ENCODE measurements at regions not wholly inside any gene's neighbourhood (a gene's known extent, or its start where the extent isn't known, plus 50 kb on each side); places are given as distances from the start of the nearest gene placed in this dataset.

DNA sequence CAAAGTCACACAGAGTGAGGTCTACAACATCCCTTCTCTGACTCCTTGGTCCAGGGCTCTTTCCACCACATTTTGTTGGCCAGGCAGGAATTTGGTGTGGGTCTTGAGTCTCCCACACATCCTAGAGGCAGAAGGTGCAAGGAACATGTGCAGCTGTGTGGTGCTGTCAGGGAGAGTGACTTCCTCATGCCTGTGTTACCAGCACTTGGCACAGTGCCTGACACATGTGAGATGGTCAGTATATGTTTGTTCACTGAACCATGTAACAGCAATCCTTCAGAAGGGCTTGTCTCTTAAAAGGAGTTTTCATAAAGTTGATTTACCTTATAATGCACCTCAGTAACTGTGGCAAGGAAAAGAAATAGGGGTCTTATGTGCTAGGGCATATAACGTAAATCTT lies 168.5 kb downstream of the CDC5L start:
- intact Hi-C loops (cut with micrococcal nuclease), result no loop called here
- DNase-seq, result no peak
- peak; percentile 25 for ATAC-seq

- ATAC-seq (no peak), DNase-seq (no peak)
- intact Hi-C loops (cut with micrococcal nuclease), result no loop called here
Measured at GRCh38 chr6:44558024-44558831, 170.7 kb downstream of the CDC5L start.

GRCh38 chr6:44558832-44559251 lies 171.3 kb downstream of the CDC5L start:
- intact Hi-C loops (cut with micrococcal nuclease), result no loop called here
- DNase-seq (no peak), ATAC-seq (peak; percentile 16)

DNA sequence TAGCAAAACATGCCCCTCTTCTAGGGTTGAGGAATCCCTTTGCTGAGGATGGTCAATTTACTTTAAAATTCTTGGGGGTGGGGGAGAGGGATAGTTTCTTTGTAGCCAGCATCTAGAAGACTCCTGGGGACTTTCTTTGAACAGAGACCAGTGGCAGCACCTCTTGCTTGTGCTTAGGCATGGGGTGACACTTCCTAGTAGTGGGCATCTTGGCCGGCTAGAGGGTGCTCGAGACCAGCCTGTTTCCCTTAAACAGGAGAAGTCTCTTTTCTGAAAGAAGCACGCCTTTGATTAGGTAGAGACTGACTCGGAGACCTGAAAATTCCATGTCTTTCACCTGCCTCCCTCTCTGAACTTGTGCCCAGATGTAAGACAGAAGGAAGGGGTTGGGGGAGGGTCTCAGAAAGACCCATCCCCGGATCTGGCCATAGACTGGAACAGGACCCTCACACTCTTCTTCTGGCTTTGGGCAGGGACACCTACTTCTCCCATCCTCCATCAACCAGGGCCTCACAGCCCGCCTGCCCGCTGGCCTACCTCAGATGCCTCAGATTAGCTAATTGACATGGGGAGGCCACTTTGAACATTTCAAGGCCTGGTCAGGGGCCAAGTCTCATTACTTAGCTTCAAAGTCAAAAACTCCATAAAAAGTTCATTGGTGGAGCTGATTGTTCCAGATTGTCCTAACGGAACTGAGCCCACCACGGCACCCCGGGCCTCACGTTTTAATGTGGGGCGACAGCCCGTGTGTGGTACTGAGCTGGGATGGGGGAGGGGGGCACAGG lies 172.2 kb downstream of the CDC5L start:
- DNase-seq (no peak), ATAC-seq (no peak)
- intact Hi-C loops (cut with micrococcal nuclease), result no loop called here

DNA sequence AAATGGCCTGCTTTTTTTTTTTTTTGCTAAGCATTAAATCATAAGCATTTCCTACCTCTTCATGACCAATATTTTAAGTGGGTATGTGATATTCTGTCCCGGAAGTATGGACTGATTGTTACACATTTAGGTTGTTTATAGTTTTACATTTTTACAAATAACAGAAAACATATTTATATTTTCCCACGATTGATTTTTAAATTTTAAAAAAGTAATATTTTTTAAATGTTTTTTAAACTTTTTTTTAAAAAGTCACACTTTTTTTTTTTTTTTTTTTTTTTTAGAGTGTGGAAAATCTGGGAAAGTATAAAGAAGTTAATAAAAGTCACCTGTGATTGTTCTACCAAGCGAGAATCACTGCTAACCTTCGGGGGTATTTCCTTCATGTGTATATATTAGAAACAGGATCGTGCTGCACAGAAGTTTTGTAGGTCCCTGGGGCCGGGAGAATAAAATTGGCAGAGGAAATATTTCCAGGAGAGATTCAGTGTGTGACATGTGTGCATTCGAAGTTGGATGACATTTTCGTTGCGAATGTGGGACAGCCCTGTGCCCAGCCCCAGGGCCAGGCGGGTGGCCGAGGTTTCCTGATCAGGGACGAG lies 173.1 kb downstream of the CDC5L start:
- DNase-seq (no peak), ATAC-seq (no peak)

GRCh38 chr6:44561060-44561623 lies 173.6 kb downstream of the CDC5L start:
- ATAC-seq, result no peak

More for the DNA sequence above, 173.1 kb downstream of the CDC5L start:
- intact Hi-C loops (cut with micrococcal nuclease), result no loop called here

DNA sequence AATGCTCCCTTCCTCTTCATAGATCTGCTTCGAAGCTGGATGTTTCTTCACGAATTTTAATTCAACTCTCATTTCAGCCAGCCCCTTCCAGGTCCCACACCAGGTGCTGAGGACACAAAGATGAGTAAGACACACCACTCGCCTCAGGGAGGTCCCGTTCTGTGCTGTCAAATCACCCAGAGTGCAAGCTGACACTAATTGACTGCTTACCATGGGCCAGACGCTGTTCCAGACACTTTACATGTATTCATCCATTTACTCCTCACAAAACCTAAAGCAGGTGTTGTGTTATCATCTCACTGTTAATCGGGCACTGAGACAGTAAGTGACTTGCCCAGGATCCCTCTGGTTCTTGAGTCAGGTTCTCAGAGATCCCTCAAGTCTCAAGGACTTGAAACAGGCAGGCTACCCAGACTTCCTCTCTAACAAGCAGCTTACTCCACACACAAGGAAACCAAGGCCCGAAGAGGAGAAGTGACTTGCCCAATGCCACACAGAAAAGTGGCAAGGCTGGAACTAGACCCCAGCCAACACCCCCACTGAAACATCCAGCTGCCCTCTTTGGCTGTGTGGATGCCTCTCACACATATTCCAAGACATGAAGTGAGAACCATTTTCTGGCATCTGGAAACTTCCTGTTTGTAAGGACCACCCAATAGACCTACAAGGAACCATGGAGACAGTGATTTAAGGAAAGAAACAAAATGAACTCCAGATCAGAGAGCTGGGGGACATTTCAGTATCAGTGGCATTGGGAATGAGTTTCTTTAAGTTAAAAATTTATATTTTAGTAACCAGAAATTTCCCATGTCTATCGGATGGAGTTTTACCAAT lies 174.5 kb downstream of the CDC5L start:
- ATAC-seq, result no peak
- DNase-seq, result no peak
- intact Hi-C loops (cut with micrococcal nuclease), result no loop called here

More at GRCh38 chr6:44561060-44561623, 173.6 kb downstream of the CDC5L start:
- intact Hi-C loops (cut with micrococcal nuclease), result no loop called here
- DNase-seq, result no peak

DNA sequence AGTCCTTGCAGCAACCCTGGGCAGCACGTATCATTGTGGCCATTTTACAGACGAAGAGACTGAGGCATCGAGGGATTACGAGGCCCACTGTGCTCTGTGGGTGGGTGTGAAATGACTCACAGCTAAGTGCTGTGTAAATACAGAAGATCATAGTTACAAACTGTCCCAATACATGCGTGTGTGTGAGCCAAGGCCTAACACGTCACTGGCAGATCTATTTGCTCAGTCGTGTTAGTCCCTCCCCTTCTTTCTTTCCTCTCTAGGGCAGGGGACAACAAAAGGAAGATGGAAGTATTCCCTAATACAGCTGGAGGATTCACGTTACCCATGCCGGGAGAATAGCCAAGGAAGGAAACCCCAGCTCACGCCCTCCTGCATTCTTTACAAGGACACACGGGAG lies 175.9 kb downstream of the CDC5L start:
- intact Hi-C loops (cut with micrococcal nuclease), result no loop called here
- peak; percentile 38 for ATAC-seq

DNA sequence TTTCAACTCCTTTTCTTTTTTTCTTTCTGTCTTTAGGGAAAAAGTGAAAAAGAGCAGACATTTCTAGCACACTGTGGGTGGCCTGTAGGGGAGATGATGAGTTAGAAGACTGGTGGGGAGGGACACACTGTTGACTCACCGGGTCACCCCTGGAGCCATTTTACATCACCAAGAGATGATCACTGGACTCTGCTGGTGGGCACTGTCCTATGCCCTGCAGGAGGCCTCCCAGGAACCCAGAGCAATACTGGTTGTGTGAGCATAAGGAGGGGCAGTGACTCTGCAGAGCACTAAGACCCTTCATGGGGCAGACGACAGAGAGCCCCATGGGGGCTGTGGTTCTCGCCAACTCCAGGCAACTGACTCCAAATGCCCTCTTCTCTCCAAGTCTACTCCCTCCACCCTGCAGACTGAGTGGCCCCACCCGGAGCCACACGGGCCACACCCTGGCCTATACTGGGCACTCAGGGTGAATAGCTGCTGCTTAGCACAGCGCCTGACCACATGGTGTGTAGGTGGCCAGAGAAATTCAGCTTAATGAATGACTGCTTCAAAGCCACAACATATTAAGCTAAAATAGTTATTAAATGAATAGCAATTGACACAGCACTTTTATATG lies 177.5 kb downstream of the CDC5L start:
- intact Hi-C loops (cut with micrococcal nuclease), result no loop called here
- DNase-seq, result no peak
- ATAC-seq, result no peak

More for the DNA sequence above, 175.9 kb downstream of the CDC5L start:
- DNase-seq, result no peak

DNA sequence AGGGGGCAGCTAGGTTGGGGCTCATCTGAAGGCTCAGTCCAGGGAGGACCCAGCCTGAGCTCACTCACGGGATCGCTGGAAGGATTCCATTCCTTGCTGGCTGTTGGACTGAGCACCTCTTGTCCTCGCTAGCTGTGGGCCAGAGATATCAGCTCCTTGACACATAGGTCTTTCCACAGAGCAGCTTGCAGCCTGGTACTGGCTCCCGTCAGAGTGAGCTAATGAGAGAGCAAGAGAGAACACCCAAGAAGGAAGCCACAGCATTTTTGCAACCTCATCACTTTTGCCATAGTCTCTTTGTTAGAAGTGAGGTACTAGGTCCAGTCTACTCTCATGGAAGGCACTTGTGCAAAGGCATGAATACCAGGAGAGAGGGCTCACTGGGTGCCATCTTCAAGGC lies 179.9 kb downstream of the CDC5L start:
- ATAC-seq (no peak), DNase-seq (no peak)
- intact Hi-C loops (cut with micrococcal nuclease), result no loop called here

DNA sequence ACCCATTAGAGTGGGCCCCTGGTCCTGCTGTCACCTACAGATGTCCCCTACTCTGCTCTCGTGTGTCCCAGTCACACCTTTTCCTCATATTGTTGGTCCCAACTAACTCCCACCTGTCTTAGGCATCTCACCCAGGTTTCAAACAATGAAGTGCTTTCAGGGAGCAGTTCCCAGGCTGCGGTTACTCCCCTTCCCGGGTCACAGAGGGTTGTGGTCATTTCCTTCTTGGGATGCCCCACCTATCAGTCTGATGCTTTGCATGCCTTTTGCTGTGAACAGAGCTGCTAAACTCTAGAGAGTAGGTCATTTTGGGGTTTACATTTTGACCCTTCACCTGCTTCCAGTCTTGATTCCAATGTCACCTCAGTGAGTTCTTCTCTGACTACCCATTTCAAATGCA lies 181.6 kb downstream of the CDC5L start:
- DNase-seq (no peak), ATAC-seq (peak; percentile 9)
- intact Hi-C loops (cut with micrococcal nuclease), result no loop called here

DNA sequence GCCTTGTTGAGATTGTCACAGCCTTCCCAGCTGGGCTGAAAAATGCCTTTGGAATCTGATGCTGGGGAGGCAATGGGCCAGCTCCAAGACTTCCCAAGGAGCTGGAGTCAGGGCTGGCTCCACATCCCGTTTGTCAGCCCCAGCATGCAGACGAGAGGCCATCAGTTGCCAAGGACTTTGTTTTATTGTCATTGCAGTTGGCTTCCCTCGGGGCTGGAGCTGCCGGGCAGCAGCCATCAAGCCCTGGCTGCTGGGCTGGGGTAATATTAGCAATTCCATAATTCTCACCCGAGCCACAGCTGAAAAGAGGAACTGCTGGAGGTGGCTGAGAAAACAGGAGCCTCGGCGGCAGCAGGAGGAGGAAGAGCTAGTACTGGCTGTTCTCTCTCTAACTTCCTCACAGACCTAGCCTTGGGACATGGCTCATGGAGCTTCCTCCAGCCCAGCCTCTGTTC lies 182.5 kb downstream of the CDC5L start:
- intact Hi-C loops (cut with micrococcal nuclease), result no loop called here
- ATAC-seq (peak; percentile 91), DNase-seq (peak; percentile 64)

- no peak for DNase-seq
- intact Hi-C loops (cut with micrococcal nuclease), result no loop called here
Measured at GRCh38 chr6:44571510-44571909, 184.0 kb downstream of the CDC5L start.

DNA sequence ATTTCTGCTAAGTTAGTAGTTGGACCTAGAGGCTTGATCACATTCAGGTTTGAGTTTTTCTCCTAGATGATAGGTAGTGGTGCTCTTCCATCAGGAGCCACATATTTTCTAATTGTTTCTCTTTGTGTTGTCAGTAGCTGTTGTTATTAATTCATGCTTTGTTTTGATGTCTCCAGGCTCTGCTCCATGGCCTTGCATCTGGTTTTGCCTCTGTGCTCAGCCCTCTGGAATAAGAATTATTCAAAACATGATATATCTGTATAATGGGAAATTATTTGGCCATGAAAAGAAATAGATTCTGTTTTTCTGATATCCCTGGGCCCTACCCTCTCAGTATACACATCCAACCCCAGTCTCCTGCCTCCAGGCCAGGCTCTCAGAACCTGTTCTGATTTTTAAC lies 184.8 kb downstream of the CDC5L start:
- no peak for ATAC-seq
- intact Hi-C loops (cut with micrococcal nuclease), result no loop called here
- no peak for DNase-seq

More at GRCh38 chr6:44571510-44571909, 184.0 kb downstream of the CDC5L start:
- no peak for ATAC-seq

DNA sequence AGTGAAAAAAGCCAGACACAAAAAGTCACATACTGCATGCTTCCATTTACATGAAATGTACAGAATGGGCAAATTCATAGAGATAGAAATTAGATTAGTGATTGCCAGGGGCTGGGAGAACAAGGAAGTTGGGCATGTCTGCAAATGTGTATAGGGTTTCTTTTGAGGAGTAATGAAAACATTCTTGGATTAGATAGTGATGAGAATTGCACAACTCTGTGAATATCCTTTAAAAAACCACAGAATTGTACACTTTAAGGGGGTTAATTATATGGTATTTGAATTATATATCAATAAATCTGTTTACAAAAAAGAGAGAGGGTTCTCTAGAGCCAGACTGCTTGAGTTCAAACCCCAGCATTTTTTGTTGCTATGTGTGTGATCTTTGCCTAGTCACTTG lies 188.1 kb downstream of the CDC5L start:
- ATAC-seq (no peak), DNase-seq (no peak)
- intact Hi-C loops (cut with micrococcal nuclease), result no loop called here

DNA sequence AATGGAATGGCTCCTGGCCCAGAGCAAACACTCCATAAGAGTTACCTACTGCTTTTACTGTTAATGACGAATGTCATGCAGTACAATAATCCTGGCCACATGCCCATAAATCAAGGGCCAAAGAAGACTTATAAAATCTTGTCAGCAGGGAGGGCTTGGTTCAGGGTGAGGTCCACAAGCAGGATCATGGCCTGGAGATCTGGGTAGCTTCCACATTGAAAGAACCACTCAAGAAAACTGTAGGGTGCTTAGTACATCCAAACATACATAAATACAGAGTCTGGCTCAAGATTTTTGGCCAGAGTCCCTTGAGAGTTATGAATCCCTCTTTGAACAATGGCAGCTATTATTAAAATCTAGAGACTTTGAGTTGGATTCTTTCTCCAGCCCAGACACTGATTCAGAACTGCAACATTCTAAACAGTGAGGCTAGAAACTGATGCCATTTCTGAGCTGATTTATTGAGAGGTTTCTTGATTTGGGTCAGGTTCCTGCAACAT lies 188.7 kb downstream of the CDC5L start:
- ATAC-seq (no peak), DNase-seq (no peak)
- intact Hi-C loops (cut with micrococcal nuclease), result no loop called here

GRCh38 chr6:44580901-44581300 lies 193.4 kb downstream of the CDC5L start:
- intact Hi-C loops (cut with micrococcal nuclease), result no loop called here
- DNase-seq (no peak), ATAC-seq (no peak)

- DNase-seq (no peak), ATAC-seq (no peak)
- intact Hi-C loops (cut with micrococcal nuclease), result no loop called here
Measured at GRCh38 chr6:44582930-44583329, 195.4 kb downstream of the CDC5L start.
